ENCODE measurements at regions not wholly inside any gene's neighbourhood (a gene's known extent, or its start where the extent isn't known, plus 50 kb on each side); places are given as distances from the start of the nearest gene placed in this dataset.
A peak's percentile ranks its signal among the peaks of the same experiment; 100 is the strongest.

DNA sequence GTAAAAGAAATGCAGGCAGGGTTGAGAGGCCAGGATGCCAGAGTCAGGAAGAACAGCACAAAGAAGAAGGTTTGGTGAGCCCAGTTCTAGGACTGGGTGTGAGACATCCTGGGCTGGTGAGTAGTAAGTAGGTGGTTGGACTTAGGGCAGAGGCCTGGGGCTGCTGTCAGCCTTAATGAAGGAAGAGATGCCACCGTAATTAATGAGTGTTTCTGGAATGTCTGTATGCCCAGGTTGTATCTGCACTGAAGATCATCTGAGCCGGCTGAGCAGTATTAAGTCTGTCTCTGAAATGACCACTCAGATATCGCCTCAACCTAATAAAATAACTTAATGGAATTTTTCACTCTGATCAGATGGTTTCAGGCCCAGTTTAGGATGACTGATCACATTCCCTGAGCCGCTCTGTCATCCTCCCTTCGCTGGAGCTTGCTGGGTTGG lies 532.9 kb upstream of the IL12A start:
- no peak overlapping the region for H3K4me3 ChIP-seq (ENCODE audit: low read depth, low read length)
- no peak for DNase-seq (ENCODE audit: low read depth, low spot score)
- ChIA-PET CTCF (no interaction called here), POLR2A (no interaction called here)
- TF ChIP-seq, protein P1, sequence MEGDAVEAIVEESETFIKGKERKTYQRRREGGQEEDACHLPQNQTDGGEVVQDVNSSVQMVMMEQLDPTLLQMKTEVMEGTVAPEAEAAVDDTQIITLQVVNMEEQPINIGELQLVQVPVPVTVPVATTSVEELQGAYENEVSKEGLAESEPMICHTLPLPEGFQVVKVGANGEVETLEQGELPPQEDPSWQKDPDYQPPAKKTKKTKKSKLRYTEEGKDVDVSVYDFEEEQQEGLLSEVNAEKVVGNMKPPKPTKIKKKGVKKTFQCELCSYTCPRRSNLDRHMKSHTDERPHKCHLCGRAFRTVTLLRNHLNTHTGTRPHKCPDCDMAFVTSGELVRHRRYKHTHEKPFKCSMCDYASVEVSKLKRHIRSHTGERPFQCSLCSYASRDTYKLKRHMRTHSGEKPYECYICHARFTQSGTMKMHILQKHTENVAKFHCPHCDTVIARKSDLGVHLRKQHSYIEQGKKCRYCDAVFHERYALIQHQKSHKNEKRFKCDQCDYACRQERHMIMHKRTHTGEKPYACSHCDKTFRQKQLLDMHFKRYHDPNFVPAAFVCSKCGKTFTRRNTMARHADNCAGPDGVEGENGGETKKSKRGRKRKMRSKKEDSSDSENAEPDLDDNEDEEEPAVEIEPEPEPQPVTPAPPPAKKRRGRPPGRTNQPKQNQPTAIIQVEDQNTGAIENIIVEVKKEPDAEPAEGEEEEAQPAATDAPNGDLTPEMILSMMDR (IDR thresholded peaks at IDR 0.05; ENCODE audit: insufficient read depth, low read length, missing control alignments): no peak

DNA sequence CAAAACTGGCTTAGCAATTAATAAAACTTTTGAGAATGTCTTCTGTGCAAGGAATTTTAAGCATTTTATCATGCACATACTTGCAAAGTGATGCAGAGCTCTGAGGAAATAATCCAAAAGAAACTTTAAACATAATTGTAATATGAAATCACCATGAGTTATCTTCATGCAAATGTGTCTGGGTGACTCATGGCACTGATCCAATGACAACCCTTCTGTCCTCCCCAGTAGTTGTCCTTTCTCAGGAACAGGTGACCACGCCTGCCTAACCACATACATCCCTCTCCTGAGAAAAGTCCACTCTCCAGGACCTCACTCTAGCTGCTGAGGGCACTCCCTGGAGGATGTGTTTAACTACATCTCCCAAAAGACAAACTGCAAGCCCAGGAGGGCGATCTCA lies 530.6 kb upstream of the IL12A start:
- POLR2A ChIA-PET: interaction anchor here (1.4 kb wide), 1 partner anchor 305 kb away, joined by 3 read pairs; no protein-coding TSS in a partner anchor

DNA sequence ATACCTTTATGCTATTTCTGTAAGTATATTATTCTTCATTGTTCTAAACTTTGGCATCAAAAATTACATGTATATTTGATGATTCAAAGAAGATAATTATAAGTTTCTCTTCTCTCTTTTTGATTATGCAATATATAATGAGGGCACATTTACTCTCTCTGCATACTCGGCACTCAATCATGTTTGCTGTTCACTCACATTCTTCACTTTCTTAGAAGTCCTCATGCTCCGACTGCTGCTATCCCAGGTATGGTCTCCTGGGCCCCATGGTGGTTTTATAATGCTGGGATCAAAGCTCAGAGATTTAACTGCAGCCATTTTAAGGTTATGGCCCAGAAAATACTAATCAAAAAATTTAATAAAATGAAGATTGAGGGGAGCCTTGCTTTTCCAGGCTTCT lies 529.7 kb upstream of the IL12A start:
- no peak overlapping the region for H3K4me3 ChIP-seq (ENCODE audit: low read depth, low read length)
- ChIA-PET POLR2A (interaction anchor here (0.7 to 1.4 kb wide), 2 partner anchors 26 to 305 kb away, joined by 3 read pairs; no protein-coding TSS in a partner anchor), CTCF (interaction anchor here (0.9 to 2.0 kb wide), 2 partner anchors 10 to 13 kb away, joined by 3 to 4 read pairs; no protein-coding TSS in a partner anchor)
- no peak for DNase-seq (ENCODE audit: low read depth, low spot score)
- TF ChIP-seq, protein P1 (IDR thresholded peaks at IDR 0.05; ENCODE audit: insufficient read depth, low read length, missing control alignments): no peak

More for the DNA sequence above, 530.6 kb upstream of the IL12A start:
- CTCF ChIA-PET: interaction anchor here (0.9 to 1.1 kb wide), 2 partner anchors 11 to 136 kb away, joined by 3 read pairs; no protein-coding TSS in a partner anchor
- TF ChIP-seq, protein P1 (IDR thresholded peaks at IDR 0.05; ENCODE audit: insufficient read depth, low read length, missing control alignments): no peak
- H3K4me3 ChIP-seq (ENCODE audit: low read depth, low read length): no peak overlapping the region
- DNase-seq (ENCODE audit: low read depth, low spot score): peak; percentile 93

DNA sequence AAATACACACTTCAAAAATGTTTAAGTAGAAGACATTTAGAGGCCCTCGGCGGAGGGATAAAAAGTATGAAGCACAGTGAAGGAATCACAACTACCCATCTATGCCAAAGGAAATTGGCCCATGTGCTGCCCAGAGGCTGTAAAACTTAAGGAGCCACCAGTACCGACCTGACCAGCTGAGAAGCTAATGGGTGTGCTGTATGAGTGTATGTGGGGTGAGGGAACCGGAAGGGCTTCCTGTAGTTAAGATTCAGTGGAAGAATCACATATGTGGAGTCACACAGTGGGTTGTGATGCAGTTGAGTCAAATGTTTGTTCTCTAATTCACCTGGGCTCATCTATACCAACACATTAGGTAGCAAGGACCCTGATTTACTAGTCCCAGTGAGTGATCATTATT lies 516.0 kb upstream of the IL12A start:
- no peak for DNase-seq (ENCODE audit: low read depth, low spot score)
- ChIA-PET POLR2A (no interaction called here), CTCF (no interaction called here)

DNA sequence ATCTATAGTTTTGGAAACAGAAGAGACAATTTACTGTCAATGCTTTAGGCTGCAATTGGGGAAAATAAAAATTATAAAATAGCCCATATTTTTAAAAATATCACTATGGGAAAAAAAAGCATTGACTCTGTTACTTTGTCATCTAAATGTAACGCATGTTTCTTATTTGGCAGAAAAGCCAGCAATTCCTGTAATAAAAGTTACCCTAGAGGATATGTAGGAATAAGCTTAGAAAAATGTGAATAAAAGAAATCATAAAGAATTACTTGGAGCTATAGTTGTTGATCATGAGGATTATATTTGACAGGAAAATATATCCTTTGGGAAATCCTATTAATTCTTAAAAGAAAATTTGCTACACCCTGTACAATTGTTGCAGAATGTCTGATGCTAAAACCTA lies 515.4 kb upstream of the IL12A start:
- H3K4me3 ChIP-seq (ENCODE audit: low read depth, low read length): no peak overlapping the region
- TF ChIP-seq, protein P1 (IDR thresholded peaks at IDR 0.05; ENCODE audit: insufficient read depth, low read length, missing control alignments): no peak
- DNase-seq (ENCODE audit: low read depth, low spot score): no peak
- ChIA-PET POLR2A (no interaction called here), CTCF (no interaction called here)

More for the DNA sequence above, 516.0 kb upstream of the IL12A start:
- H3K4me3 ChIP-seq (ENCODE audit: low read depth, low read length): no peak overlapping the region
- TF ChIP-seq, protein P1 (IDR thresholded peaks at IDR 0.05; ENCODE audit: insufficient read depth, low read length, missing control alignments): no peak

DNA sequence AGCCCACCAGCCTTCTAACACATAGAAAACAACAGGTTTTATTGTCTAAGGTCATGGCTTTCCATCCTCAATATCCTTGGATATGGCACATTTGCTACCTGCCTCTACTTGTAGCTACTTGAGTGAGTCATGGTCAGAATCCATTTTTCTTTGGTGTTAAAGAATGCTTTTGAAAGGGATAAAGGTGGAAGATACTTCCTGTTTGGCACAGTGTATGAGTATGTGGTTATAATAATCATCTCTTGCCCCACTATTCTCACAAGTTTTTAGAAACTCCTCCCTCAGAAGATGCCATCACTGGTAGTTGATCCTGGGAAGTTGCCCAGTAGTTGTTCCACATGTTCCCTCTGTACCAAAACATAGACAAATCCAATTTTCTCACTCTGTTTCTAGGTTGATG lies 508.6 kb upstream of the IL12A start:
- DNase-seq (ENCODE audit: low read depth, low spot score): no peak
- no peak overlapping the region for H3K4me3 ChIP-seq (ENCODE audit: low read depth, low read length)
- TF ChIP-seq, protein P1 (IDR thresholded peaks at IDR 0.05; ENCODE audit: insufficient read depth, low read length, missing control alignments): no peak
- CTCF ChIA-PET: no interaction called here
- POLR2A ChIA-PET: no interaction called here

Data from AG04449 (cell line).